Stomach (tissue), 4 donors: ENCODE measurements at regions not wholly inside any gene's neighbourhood (a gene's known extent, or its start where the extent isn't known, plus 50 kb on each side); places are given as distances from the start of the nearest gene placed in this dataset.

Experiments used
- EP300 ChIP-seq: sonication (generic); formaldehyde crosslinking; IDR thresholded peaks from one replicate; pipeline ENCODE4 v1.6.1; 2017; ENCODE audit warnings: antibody characterized with exemption
- POLR2A ChIP-seq, 4 donors: fragments of 450-650 bp; IDR thresholded peaks; one replicate each; pipeline ENCODE4 v1.6.1; 2016; ENCODE audit warnings: antibody characterized with exemption in 4 of 4, control low read depth in 2 of 4, mild to moderate bottlenecking in 1 of 4, moderate library complexity in 1 of 4
- POLR2AphosphoS5 ChIP-seq, 3 donors: sonication (generic); formaldehyde crosslinking; IDR thresholded peaks; one replicate each; pipeline ENCODE4 v1.6.1; 2016; ENCODE audit warnings: antibody characterized with exemption in 3 of 3
- TF ChIP-seq, protein P1 (sequence below), 7 experiments: fragments of 450-650 bp in 4 of 7; fragments of 200-600 bp in 3 of 7; sonication (generic) in 3 of 7; IDR thresholded peaks; one replicate each; pipeline ENCODE4 v1.5.1; 2016 to 2019; ENCODE audit warnings: antibody characterized with exemption in 7 of 7, control low read depth in 2 of 7, mild to moderate bottlenecking in 1 of 7

DNA sequence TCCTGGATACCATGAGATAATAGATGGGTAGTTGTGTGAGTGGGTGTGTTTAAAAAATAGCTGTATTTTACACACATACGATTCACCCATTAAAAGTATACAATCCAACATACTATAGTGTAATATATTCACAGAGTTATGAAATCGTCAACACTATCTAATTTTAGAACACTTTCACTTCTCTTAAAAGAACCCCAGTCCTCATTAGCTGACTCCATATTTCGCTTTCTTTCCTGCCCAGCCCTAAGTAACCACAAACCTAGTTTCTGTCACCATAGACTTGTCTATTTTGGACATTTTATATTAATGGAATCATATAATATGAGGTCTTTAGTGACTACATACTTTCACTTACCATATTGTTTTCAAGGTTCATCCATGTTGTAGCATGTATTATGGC is 63.8 kb upstream of the S1PR3 start:
- TF ChIP-seq, protein P1, sequence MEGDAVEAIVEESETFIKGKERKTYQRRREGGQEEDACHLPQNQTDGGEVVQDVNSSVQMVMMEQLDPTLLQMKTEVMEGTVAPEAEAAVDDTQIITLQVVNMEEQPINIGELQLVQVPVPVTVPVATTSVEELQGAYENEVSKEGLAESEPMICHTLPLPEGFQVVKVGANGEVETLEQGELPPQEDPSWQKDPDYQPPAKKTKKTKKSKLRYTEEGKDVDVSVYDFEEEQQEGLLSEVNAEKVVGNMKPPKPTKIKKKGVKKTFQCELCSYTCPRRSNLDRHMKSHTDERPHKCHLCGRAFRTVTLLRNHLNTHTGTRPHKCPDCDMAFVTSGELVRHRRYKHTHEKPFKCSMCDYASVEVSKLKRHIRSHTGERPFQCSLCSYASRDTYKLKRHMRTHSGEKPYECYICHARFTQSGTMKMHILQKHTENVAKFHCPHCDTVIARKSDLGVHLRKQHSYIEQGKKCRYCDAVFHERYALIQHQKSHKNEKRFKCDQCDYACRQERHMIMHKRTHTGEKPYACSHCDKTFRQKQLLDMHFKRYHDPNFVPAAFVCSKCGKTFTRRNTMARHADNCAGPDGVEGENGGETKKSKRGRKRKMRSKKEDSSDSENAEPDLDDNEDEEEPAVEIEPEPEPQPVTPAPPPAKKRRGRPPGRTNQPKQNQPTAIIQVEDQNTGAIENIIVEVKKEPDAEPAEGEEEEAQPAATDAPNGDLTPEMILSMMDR (IDR thresholded peaks at IDR 0.05) = no peak
- no peak for TF ChIP-seq POLR2AphosphoS5 (IDR thresholded peaks at IDR 0.05)
- TF ChIP-seq POLR2A (IDR thresholded peaks at IDR 0.05) = no peak
- no peak for TF ChIP-seq EP300
